Activated naive CD4-positive, alpha-beta T cell treated with anti-CD3 and anti-CD28 coated beads, Interleukin-2, amount 50 U/mL, for 72 hours (primary cell): ENCODE measurements at regions not wholly inside any gene's neighbourhood (a gene's known extent, or its start where the extent isn't known, plus 50 kb on each side); places are given as distances from the start of the nearest gene placed in this dataset.
"Not testable (repeated sequence)": the region's sequence is repeated elsewhere in the genome, so short reads cannot be mapped to it uniquely, and the experiment has no call there.

Experiments
- ATAC-seq, 2 donors: fragments of 150-1000 bp; cut with Tn5 transposase; 2 replicates each; pipeline ENCODE4 v1.10.0; 2021; ENCODE audit warnings: mild to moderate bottlenecking in 2 of 2, moderate library complexity in 2 of 2
- DNase-seq, 2 donors: peaks; one replicate each; pipeline ENCODE4 v3.0.0; 2021 to 2022; ENCODE audit warnings: low spot score in 2 of 2
- H3K27ac Mint-ChIP-seq, 2 donors: one replicate each; pipeline ENCODE4 v1.8.0; 2022; ENCODE audit warnings: mild to moderate bottlenecking in 2 of 2, mixed read lengths in 2 of 2
- H3K36me3 Mint-ChIP-seq, 2 donors: one replicate each; pipeline ENCODE4 v1.8.0; 2022; ENCODE audit warnings: mixed read lengths in 2 of 2
- H3K9me3 Mint-ChIP-seq, 2 donors: one replicate each; pipeline ENCODE4 v1.8.0; 2022; ENCODE audit warnings: mixed read lengths in 2 of 2

DNA sequence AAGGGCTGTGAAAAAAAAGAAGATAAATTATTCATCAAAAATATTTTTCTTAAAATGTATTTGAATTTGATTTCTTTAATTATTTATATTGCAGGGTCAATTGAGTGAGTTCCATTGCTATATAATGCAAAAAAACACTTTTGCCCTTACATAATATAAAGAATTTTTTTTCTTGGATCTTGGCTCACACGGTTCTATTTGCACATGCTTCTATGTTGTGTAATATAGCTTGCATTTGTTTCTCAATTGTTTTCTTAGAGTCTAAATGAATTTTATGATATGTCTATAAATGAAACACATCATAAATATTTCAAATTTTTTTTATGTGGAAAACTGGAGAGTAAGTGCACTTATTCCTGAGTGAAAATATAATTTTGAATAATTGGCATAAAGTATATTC, 694.2 kb downstream of the SLC6A15 start:
- H3K27ac Mint-ChIP-seq, result no peak overlapping the region
- no peaks in the 10 kb centered on the region for H3K36me3 Mint-ChIP-seq
- DNase-seq (no peak), ATAC-seq (no peak)
- H3K9me3 Mint-ChIP-seq, result peaks cover 0 to 7% of the 10 kb centered on the region in 2 donors

- ATAC-seq (no peak), DNase-seq (no peak)
- Mint-ChIP-seq H3K9me3 (peaks cover 7 to 11% of the 10 kb centered on the region in 2 donors), H3K36me3 (no peaks in the 10 kb centered on the region), H3K27ac (no peak overlapping the region)
Observed at GRCh38 chr12:84201976-84202375, 710.6 kb downstream of the SLC6A15 start.

DNA sequence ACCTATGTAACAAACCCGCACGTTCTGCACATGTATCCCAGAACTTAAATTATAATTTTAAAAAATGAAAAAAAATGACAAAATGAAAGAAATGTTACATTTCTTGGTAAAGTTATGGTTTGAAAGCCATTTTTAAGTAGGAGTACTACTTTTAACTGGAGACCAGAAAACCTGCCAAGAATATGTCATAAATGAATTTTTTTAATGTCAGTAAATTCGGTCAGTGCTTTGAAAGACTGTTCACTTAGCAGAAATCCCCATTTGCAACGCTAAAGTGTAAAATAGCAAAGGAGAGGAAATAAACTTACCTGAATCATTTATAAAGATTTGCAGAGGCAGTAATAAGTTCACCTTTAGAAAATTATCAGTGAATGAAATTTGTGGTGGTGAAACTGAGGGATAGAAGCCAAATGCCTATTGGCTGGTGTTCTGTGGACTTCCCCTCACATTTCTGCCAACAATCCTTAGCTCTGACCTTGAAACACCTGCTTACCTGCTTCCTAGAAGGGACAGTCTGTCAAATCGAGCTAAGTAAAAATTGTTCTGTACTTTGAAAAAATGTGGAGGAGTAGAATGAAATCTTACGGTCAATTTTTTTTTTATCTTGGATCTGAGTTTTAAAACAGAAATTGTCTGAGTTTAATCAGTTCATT, 714.2 kb downstream of the SLC6A15 start:
- peaks cover 8 to 12% of the 10 kb centered on the region in 2 donors for H3K9me3 Mint-ChIP-seq

GRCh38 chr12:84191779-84192178, 720.8 kb downstream of the SLC6A15 start:
- peaks cover 27% of the 10 kb centered on the region in 2 donors for H3K9me3 Mint-ChIP-seq
- no peak overlapping the region for H3K27ac Mint-ChIP-seq
- ATAC-seq (no peak), DNase-seq (no peak)
- peaks cover 0 to 6% of the 10 kb centered on the region in 2 donors for H3K36me3 Mint-ChIP-seq

More for the DNA sequence above, 714.2 kb downstream of the SLC6A15 start:
- no peak for ATAC-seq
- Mint-ChIP-seq H3K36me3 (peaks cover 0 to 6% of the 10 kb centered on the region in 2 donors), H3K27ac (no peak overlapping the region)
- DNase-seq, result no peak

GRCh38 chr12:84186433-84186832, 726.2 kb downstream of the SLC6A15 start:
- H3K36me3 Mint-ChIP-seq, result no peaks in the 10 kb centered on the region
- DNase-seq, result no peak
- peaks cover 19 to 22% of the 10 kb centered on the region in 2 donors for H3K9me3 Mint-ChIP-seq
- no peak for ATAC-seq
- H3K27ac Mint-ChIP-seq, result no peak overlapping the region

DNA sequence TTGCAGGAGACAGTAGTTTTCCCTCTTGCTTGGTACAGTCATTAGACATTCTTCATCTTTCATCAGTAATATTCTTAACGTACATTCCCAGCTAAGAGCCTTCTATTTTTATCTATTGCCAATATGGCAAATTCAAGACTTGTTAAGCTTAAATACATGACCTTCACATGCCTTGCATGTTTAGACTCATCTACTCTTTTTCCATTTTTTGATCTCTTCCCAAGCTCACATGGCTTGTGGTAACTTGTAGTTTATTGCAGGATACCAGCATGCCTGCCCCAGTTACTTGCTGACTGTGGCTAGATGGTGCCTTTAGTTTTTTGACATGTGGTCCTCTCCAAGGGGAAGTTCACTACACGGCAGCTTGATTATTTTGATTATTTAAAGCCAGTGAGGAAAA, 729.0 kb downstream of the SLC6A15 start:
- no peak for DNase-seq
- Mint-ChIP-seq H3K27ac (no peak overlapping the region), H3K36me3 (no peaks in the 10 kb centered on the region), H3K9me3 (peaks cover 10 to 11% of the 10 kb centered on the region in 2 donors)
- no peak for ATAC-seq

GRCh38 chr12:84174115-84174514, 738.5 kb downstream of the SLC6A15 start:
- Mint-ChIP-seq H3K27ac (no peak overlapping the region), H3K36me3 (no peaks in the 10 kb centered on the region), H3K9me3 (peaks cover 0 to 3% of the 10 kb centered on the region in 2 donors)
- ATAC-seq (no peak), DNase-seq (no peak)

DNA sequence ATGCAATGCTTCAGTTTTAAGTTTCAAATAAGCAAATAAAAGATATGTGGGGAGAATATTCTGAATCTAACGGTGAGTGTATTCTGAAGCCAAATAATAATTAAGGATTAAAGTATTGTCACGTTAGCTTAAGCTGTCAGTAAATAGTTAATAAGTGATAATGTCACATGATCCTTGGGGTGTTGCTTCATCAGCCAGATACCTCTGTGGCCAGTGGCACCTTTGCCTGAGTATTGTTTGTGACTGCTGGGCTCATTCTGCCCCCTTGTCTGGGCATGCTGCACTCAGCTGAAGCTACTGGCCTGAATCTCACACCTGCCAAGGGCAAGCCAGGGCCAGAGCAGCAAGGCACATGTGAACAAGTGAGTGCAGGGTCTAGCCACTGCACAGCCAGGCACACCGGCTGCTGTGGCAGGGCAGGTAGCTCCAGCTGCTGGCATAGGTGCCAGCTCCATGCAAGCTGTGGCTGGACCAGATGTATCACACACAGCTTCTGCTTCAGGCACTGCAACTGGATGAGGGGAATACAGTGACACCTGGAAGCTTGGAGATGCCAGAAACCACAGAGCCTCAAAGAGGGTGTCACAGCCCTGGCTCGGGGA, 739.7 kb downstream of the SLC6A15 start:
- Mint-ChIP-seq H3K36me3 (no peaks in the 10 kb centered on the region), H3K27ac (no peak overlapping the region), H3K9me3 (peaks cover 0 to 3% of the 10 kb centered on the region in 2 donors)
- ATAC-seq (no peak), DNase-seq (no peak)

- ATAC-seq (no peak), DNase-seq (no peak)
- Mint-ChIP-seq H3K36me3 (no peaks in the 10 kb centered on the region), H3K27ac (no peak overlapping the region), H3K9me3 (peaks cover 8 to 10% of the 10 kb centered on the region in 2 donors)
Observed at GRCh38 chr12:84166812-84167211, 745.8 kb downstream of the SLC6A15 start.

DNA sequence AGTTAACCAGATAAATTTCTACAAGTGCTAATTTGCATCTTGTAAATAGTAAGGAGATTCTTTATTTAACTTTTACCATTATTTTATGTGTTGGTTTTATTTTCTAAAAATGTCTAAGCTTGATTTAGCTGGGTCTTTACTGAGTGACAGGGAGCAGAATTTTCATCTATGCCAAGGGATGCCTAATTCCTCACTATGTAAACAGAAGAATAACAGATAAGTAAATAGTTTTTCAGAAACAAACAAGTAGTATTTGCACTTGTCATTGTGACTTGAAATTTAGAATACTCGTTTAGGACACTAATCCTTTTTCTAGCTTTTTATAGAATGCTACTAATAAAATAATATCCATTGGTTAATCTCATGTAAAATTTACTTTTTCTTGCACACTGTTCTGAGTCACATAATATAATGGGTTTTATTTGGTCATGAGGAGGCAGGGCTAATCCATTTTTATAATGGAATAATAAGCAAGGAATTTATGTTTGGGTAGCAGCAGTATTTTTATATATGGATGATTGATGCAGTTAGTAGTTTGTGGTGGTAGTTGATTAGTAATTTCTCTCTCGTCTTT, 746.5 kb downstream of the SLC6A15 start:
- ATAC-seq (no peak), DNase-seq (no peak)
- no peak overlapping the region for H3K27ac Mint-ChIP-seq
- peaks cover 8 to 10% of the 10 kb centered on the region in 2 donors for H3K9me3 Mint-ChIP-seq
- no peaks in the 10 kb centered on the region for H3K36me3 Mint-ChIP-seq

- Mint-ChIP-seq H3K27ac (no peak overlapping the region), H3K36me3 (no peaks in the 10 kb centered on the region), H3K9me3 (peaks cover 6 to 8% of the 10 kb centered on the region in 2 donors)
- ATAC-seq (no peak), DNase-seq (no peak)
Observed at GRCh38 chr12:84161296-84161695, 751.3 kb downstream of the SLC6A15 start.

GRCh38 chr12:84159260-84159659, 753.3 kb downstream of the SLC6A15 start:
- no peaks in the 10 kb centered on the region for H3K36me3 Mint-ChIP-seq
- ATAC-seq, result no peak

GRCh38 chr12:84157170-84157569, 755.4 kb downstream of the SLC6A15 start:
- DNase-seq (no peak), ATAC-seq (no peak)
- peaks cover 0 to 4% of the 10 kb centered on the region in 2 donors for H3K9me3 Mint-ChIP-seq
- no peak overlapping the region for H3K27ac Mint-ChIP-seq
- no peaks in the 10 kb centered on the region for H3K36me3 Mint-ChIP-seq

More at GRCh38 chr12:84159260-84159659, 753.3 kb downstream of the SLC6A15 start:
- no peak for DNase-seq
- Mint-ChIP-seq H3K27ac (no peak overlapping the region), H3K9me3 (peaks cover 0 to 3% of the 10 kb centered on the region in 2 donors)

DNA sequence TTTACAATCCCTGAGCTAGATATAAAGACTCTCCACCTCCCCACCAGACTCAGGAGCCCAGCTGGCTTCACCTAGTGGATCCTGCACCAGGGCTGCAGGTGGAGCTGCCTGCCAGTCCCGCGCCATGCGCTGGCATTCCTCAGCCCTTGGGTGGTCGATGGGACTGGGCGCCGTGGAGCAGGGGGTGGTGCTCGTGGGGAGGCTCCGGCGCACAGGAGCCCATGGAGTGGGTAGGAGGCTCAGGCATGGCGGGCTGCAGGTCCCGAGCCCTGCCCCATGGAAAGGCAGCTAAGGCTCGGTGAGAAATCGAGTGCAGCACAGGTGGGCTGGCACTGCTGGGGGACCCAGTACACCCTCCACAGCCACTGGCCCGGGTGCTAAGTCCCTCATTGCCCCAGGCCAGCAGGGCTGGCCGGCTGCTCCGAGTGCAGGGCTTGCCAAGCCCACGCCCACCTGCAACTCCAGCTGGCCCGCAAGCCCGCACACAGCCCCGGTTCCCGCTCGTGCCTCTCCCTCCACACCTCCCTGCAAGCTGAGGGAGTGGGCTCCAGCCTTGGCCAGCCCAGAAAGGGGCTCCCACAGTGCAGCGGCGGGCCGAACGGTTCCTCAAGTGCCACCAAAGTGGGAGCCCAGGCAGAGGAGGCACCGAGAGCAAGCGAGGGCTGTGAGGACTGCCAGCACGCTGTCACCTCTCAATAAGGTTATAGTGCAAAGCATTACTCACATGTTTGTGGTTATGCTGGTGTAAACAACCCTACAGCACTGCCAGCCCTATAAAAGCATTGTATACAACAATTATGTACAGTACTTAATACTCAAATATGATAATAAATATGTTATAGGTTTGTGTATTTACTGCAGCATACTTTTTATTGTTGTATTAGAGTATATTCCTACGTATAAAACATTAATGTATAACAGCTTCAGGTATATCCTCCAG, 757.3 kb downstream of the SLC6A15 start:
- H3K36me3 Mint-ChIP-seq, H3K9me3 Mint-ChIP-seq, ATAC-seq, DNase-seq, H3K27ac Mint-ChIP-seq: not testable (repeated sequence)

DNA sequence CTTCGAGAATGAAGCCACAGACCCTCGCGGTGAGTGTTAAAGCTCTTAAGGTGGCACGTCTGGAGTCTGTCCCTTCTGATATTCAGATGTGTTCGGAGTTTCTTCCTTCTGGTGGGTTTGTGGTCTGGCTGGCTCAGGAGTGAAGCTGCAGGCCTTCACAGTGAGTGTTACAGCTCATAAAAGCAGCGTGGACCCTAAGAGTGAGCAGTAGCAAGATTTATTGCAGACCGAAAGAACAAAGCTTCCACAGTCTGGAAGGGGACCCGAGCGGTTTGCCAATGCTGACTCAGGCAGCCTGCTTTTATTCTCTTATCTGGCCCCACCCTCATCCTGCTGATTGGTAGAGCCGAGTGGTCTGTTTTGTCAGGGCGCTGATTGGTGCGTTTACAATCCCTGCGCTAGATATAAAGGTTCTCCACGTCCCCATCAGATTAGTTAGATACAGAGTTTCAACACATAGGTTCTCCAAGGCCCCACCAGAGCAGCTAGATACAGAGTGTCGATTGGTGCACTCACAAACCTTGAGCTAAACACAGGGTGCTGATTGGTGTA, 758.1 kb downstream of the SLC6A15 start:
- not testable (repeated sequence) for H3K27ac Mint-ChIP-seq, H3K36me3 Mint-ChIP-seq, ATAC-seq, DNase-seq, H3K9me3 Mint-ChIP-seq

- no peak overlapping the region for H3K27ac Mint-ChIP-seq
- peaks cover 15 to 23% of the 10 kb centered on the region in 2 donors for H3K9me3 Mint-ChIP-seq
- peaks cover 0 to 6% of the 10 kb centered on the region in 2 donors for H3K36me3 Mint-ChIP-seq
- ATAC-seq (no peak), DNase-seq (no peak)
Observed at GRCh38 chr12:84150201-84150600, 762.4 kb downstream of the SLC6A15 start.
